ENCODE measurements at regions not wholly inside any gene's neighbourhood (a gene's known extent, or its start where the extent isn't known, plus 50 kb on each side); places are given as distances from the start of the nearest gene placed in this dataset.
"Not testable (repeated sequence)": the region's sequence is repeated elsewhere in the genome, so short reads cannot be mapped to it uniquely, and the experiment has no call there.

GRCh38 chr2:223494942-223495341, 107.2 kb downstream of the SCG2 start:
- no peak for DNase-seq (ENCODE audit: low spot score)
- no peak for TF ChIP-seq CTCF (IDR thresholded peaks at IDR 0.05; ENCODE audit: borderline replicate concordance, control extremely low read depth, extremely low read depth, insufficient read depth, missing control alignments)
- in situ Hi-C loops (cut with MboI; ENCODE audit: low sequenced_read_pairs, unreplicated experiment): no loop called here

GRCh38 chr2:223496853-223497252, 105.3 kb downstream of the SCG2 start:
- in situ Hi-C loops (cut with MboI; ENCODE audit: low sequenced_read_pairs, unreplicated experiment); DNase-seq (ENCODE audit: low spot score): not testable (repeated sequence)

- DNase-seq (ENCODE audit: low spot score): no peak
- TF ChIP-seq CTCF (IDR thresholded peaks at IDR 0.05; ENCODE audit: borderline replicate concordance, control extremely low read depth, extremely low read depth, insufficient read depth, missing control alignments): no peak
- in situ Hi-C loops (cut with MboI; ENCODE audit: low sequenced_read_pairs, unreplicated experiment): no loop called here
These were observed 101.5 kb downstream of the SCG2 start for GRCh38 chr2:223500709-223501108.

- DNase-seq (ENCODE audit: low spot score): no peak
- no peak for TF ChIP-seq CTCF (IDR thresholded peaks at IDR 0.05; ENCODE audit: borderline replicate concordance, control extremely low read depth, extremely low read depth, insufficient read depth, missing control alignments)
- in situ Hi-C loops (cut with MboI; ENCODE audit: low sequenced_read_pairs, unreplicated experiment): no loop called here
These were observed 100.5 kb downstream of the SCG2 start for GRCh38 chr2:223501641-223502040.

DNA sequence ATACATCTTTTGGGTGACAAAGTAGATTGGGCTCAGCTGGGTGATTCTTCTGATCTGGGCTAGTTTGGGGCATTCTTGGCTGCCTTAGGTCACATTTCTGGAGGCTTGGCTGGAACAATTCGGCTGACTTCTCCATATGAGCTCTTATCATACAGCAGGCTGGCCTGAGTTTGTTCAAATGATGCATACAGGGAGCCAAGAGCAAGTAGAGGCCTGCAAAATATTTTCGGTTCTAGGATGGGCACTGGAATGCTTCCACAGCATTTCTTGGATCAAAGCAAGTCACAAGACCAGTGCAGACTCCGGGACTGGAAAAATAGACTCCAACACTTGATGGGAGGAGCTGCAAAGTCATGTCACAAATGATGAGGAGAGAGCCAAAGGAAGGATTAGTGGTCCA, 98.4 kb downstream of the SCG2 start:
- no peak for TF ChIP-seq CTCF (IDR thresholded peaks at IDR 0.05; ENCODE audit: borderline replicate concordance, control extremely low read depth, extremely low read depth, insufficient read depth, missing control alignments)
- in situ Hi-C loops (cut with MboI; ENCODE audit: low sequenced_read_pairs, unreplicated experiment): no loop called here
- DNase-seq (ENCODE audit: low spot score): no peak

GRCh38 chr2:223508372-223508771, 93.8 kb downstream of the SCG2 start:
- no peak for DNase-seq (ENCODE audit: low spot score)
- TF ChIP-seq CTCF (IDR thresholded peaks at IDR 0.05; ENCODE audit: borderline replicate concordance, control extremely low read depth, extremely low read depth, insufficient read depth, missing control alignments): no peak
- in situ Hi-C loops (cut with MboI; ENCODE audit: low sequenced_read_pairs, unreplicated experiment): no loop called here

GRCh38 chr2:223510713-223511112, 91.4 kb downstream of the SCG2 start:
- in situ Hi-C loops (cut with MboI; ENCODE audit: low sequenced_read_pairs, unreplicated experiment): no loop called here
- no peak for TF ChIP-seq CTCF (IDR thresholded peaks at IDR 0.05; ENCODE audit: borderline replicate concordance, control extremely low read depth, extremely low read depth, insufficient read depth, missing control alignments)
- DNase-seq (ENCODE audit: low spot score): no peak

All from GM13976 (cell line).